GM10248 (cell line): ENCODE measurements at regions not wholly inside any gene's neighbourhood (a gene's known extent, or its start where the extent isn't known, plus 50 kb on each side); places are given as distances from the start of the nearest gene placed in this dataset.

Source experiments
- CTCF ChIA-PET: fragments of 300-600 bp; sonication (Branson Sonifier 250); formaldehyde crosslinking; extraction: SDS; loops from one replicate; lab custom pipeline; 2021; ENCODE audit warnings: antibody characterized with exemption; lab: Yijun Ruan, JAX
- POLR2A ChIA-PET: fragments of 350-650 bp; sonication (Branson Sonifier 250); formaldehyde crosslinking; extraction: SDS; loops from one replicate; lab custom pipeline; 2020; ENCODE audit warnings: antibody characterized with exemption; lab: Yijun Ruan, JAX
- DNase-seq: peaks from one replicate; pipeline ENCODE4 v3.0.0; 2012; ENCODE audit errors: extremely low spot score
- TF ChIP-seq, protein P1 (sequence below): IDR thresholded peaks from 2 replicates; pipeline ENCODE4 v1.5.1; 2012; ENCODE audit warnings: mild to moderate bottlenecking, low read depth; ENCODE audit errors: extremely low read depth, missing control alignments, control extremely low read depth

DNA sequence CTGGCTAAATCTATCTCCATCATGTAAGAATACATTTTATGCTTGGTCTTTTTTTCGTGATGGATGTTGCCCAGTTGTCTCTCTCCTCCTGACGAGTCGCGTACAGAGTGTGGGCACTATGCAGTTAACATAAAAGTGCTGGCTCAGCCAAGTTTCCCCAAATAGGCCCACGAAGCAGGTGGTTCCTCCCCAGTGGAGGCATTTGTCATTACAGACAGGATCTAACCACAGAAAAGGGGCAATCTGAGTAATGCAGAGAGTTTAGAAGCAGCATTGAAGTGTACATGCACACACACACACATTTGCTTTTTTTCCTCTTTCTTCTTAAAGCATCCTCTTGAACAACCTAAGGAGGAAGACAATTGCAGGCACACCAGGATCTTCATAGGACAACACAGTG is 188.7 kb upstream of the VCX start:
- ChIA-PET CTCF (no interaction called here), POLR2A (no interaction called here)
- DNase-seq: no peak
- TF ChIP-seq, protein P1, sequence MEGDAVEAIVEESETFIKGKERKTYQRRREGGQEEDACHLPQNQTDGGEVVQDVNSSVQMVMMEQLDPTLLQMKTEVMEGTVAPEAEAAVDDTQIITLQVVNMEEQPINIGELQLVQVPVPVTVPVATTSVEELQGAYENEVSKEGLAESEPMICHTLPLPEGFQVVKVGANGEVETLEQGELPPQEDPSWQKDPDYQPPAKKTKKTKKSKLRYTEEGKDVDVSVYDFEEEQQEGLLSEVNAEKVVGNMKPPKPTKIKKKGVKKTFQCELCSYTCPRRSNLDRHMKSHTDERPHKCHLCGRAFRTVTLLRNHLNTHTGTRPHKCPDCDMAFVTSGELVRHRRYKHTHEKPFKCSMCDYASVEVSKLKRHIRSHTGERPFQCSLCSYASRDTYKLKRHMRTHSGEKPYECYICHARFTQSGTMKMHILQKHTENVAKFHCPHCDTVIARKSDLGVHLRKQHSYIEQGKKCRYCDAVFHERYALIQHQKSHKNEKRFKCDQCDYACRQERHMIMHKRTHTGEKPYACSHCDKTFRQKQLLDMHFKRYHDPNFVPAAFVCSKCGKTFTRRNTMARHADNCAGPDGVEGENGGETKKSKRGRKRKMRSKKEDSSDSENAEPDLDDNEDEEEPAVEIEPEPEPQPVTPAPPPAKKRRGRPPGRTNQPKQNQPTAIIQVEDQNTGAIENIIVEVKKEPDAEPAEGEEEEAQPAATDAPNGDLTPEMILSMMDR: no peak

DNA sequence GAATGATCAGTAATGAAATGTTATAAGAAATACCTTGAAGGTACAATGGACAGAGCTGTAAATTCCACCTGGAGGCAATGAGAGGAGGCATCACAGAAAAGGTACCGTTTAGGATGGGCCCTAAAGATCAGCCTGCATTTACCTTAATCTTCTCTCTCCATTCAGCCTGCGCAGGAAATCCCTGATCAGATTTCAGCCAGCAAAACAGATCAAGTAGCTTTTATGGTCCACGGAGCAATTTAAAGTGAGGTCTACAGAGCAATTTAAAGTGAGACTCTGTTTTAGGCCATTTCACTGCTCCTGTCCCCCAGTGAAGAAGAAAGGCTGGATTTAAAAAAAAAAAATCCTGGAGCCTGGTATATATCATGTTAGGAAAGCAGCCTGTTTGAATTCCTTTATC is 195.1 kb upstream of the VCX start:
- no peak for DNase-seq
- POLR2A ChIA-PET: no interaction called here
- TF ChIP-seq, protein P1: no peak
- CTCF ChIA-PET: no interaction called here

DNA sequence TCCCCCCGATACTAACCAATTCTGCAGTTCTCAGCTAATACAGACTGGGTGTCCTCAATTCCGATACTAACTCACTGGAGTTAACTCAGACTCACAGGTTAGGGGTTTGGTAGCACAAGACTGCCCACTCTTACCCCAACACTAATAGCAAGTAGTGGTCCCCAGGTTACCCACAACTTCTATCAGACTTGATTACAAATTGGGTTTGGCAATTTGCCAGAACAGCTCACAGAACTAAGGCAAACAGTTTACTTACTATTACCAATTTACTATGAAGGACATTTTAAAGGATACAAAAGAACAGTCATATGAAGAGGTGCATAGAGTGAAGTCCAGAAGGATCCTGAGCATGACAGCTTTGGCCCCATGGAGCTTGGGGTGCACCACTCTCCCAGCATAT is 201.8 kb upstream of the VCX start:
- ChIA-PET POLR2A (no interaction called here), CTCF (no interaction called here)
- DNase-seq: no peak
- TF ChIP-seq, protein P1: no peak

DNA sequence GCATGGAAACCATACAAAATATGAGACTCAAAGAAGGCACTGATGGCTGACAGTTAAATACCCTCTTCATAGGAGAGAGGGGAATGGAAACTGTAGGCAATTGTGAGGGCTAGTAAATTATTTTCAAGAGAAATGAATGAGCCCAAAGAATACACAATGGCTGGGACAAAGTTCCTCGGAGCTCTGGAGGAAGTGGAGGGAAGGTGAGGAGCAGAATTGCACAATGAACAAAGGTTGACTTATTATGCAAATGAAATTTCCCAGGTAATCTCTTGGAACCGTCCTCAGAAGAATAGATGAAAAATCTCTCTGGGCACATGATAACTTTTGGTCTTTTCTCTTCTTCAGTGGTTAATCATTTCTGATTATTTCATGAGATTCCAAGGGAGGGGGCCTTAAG is 202.6 kb upstream of the VCX start:
- TF ChIP-seq, protein P1: no peak
- POLR2A ChIA-PET: no interaction called here
- CTCF ChIA-PET: no interaction called here
- DNase-seq: no peak

DNA sequence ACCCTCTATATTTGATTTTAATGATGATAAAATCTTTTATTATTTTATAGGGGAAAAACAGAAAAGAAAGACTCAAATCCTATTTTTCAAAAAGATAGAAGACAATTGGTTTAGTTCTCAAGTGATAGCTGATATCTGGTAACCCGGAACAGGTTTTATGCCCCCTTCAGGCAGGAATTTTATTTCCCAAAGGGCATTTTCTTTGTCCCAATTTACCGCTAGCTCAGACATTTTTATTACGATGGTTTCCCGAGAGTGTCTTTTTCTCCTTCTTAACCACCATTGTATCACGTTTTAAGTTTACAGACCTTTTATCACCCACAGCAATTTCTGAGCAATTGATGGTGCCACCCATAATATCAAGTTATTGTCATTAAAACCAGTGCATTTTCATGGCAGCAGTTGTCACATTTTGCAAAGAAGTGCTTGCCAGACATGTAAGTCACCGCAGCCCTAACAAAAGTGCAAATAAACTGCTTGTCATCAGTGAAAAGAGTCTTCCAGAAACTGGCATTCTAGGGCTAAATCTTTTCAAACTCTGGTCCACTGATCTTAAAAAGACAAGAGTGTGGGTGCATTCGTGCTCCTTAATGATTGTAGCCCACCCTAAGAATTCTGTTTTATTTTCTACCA is 204.8 kb upstream of the VCX start:
- CTCF ChIA-PET: no interaction called here
- DNase-seq: no peak
- POLR2A ChIA-PET: no interaction called here
- TF ChIP-seq, protein P1: no peak

DNA sequence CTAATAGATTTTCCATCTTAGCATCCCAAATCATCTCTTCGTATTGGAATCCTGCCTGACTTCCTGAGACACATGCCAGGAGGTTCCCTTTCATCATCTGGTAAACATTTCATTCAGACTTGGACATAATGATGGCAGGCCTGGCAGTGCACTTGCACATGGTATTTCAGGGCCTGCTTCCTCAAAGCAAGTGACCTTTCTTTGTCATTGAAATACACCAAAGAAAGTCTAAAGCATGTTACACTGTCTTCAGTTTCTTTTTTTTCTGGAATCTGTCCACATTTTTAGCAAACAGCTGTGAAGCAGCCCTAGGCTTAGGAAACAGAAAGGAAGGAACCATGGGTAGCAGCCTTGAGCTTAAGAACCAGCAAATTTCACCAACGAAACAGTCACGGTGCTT is 205.9 kb upstream of the VCX start:
- no peak for DNase-seq
- TF ChIP-seq, protein P1: no peak
- POLR2A ChIA-PET: no interaction called here
- CTCF ChIA-PET: no interaction called here

DNA sequence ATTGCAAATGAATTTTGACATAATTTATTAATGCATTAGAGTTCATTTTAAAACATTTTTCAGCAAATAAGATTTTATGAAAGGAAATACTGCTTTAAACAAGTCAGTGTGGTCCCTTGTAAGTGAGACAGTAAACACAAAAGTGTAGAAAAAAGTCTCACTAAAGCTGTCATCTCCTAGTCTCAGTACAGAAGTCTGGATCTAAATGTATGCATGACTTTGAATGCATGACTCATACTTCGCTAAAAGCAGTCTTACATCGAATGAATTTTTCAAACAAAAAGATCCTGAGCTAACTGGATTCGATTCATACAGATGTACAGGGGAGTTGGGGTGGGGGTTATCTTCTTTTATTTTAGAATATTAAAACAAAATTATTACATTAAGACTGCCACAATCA is 207.4 kb upstream of the VCX start:
- ChIA-PET CTCF (no interaction called here), POLR2A (no interaction called here)
- TF ChIP-seq, protein P1: no peak
- no peak for DNase-seq
